Common myeloid progenitor, CD34-positive (primary cell): ENCODE measurements at regions not wholly inside any gene's neighbourhood (a gene's known extent, or its start where the extent isn't known, plus 50 kb on each side); places are given as distances from the start of the nearest gene placed in this dataset.

Experiments
- CTCF ChIA-PET: fragments of 350-600 bp; sonication (Branson Sonifier 250); formaldehyde crosslinking; loops from one replicate; lab custom pipeline; 2021; ENCODE audit warnings: antibody characterized with exemption; lab: Charles Lee
- POLR2A ChIA-PET: fragments of 350-600 bp; sonication (Branson Sonifier 250); formaldehyde crosslinking; loops from one replicate; lab custom pipeline; 2021; ENCODE audit warnings: antibody characterized with exemption; lab: Charles Lee
- DNase-seq, 3 donors: peaks; one replicate each; pipeline versions ENCODE4 v3.0.0 to v3.0.0-alpha.2; 2013
- H3K27ac ChIP-seq, 2 experiments: 1 replicate in 1 of 2; 2 replicates in 1 of 2; pipeline ENCODE4 v1.7.0; 2013; ENCODE audit warnings: inconsistent platforms in 2 of 2, low read length in 2 of 2, mild to moderate bottlenecking in 2 of 2, low read depth in 1 of 2, moderate library complexity in 1 of 2; ENCODE audit not compliant: severe bottlenecking in 2 of 2, insufficient read depth in 1 of 2, poor library complexity in 1 of 2
- H3K27me3 ChIP-seq, 5 experiments: replicated peaks in 2 of 5; 1 replicate in 3 of 5; 2 replicates in 2 of 5; pipeline versions ENCODE4 v1.6.1 to v1.7.0; 2013; ENCODE audit warnings: low read length in 4 of 5, mild to moderate bottlenecking in 2 of 5, moderate library complexity in 2 of 5, inconsistent platforms in 1 of 5; ENCODE audit not compliant: insufficient read depth in 5 of 5, control insufficient read depth in 4 of 5
- H3K36me3 ChIP-seq, 4 experiments: 1 replicate in 2 of 4; 2 replicates in 2 of 4; pipeline versions ENCODE4 v1.6.1 to v1.7.0; 2013; ENCODE audit warnings: low read length in 3 of 4, control low read depth in 1 of 4, mild to moderate bottlenecking in 1 of 4; ENCODE audit not compliant: control insufficient read depth in 4 of 4, insufficient read depth in 4 of 4
- H3K4me1 ChIP-seq, 4 experiments: 1 replicate in 3 of 4; 2 replicates in 1 of 4; pipeline versions ENCODE4 v1.6.1 to v1.7.1; 2013; ENCODE audit warnings: low read length in 3 of 4, mild to moderate bottlenecking in 3 of 4, control low read depth in 1 of 4, inconsistent platforms in 1 of 4, moderate library complexity in 1 of 4; ENCODE audit not compliant: control insufficient read depth in 4 of 4, insufficient read depth in 4 of 4; ENCODE audit errors: control extremely low read depth in 1 of 4
- H3K4me3 ChIP-seq, 7 experiments: 1 replicate in 4 of 7; 2 replicates in 3 of 7; pipeline versions ENCODE4 v1.5.1 to v1.7.0; 2013; ENCODE audit warnings: mild to moderate bottlenecking in 7 of 7, low read length in 6 of 7, moderate library complexity in 6 of 7, inconsistent platforms in 2 of 7, low read depth in 2 of 7, control low read depth in 1 of 7; ENCODE audit not compliant: insufficient read depth in 4 of 7, control insufficient read depth in 1 of 7; ENCODE audit errors: extremely low read depth in 1 of 7
- H3K9me3 ChIP-seq, 5 experiments: 1 replicate in 4 of 5; 2 replicates in 1 of 5; pipeline versions ENCODE4 v1.6.1 to v1.7.1; 2013; ENCODE audit warnings: low read length in 4 of 5, mild to moderate bottlenecking in 2 of 5, inconsistent platforms in 1 of 5, low read depth in 1 of 5, moderate library complexity in 1 of 5; ENCODE audit not compliant: control insufficient read depth in 4 of 5, insufficient read depth in 2 of 5; ENCODE audit errors: control extremely low read depth in 1 of 5
- WGBS: methylation state at CpG from one replicate; pipeline ENCODE4 v1.1.5; 2013; ENCODE audit not compliant: insufficient coverage; 5-methylcytosine and 5-hydroxymethylcytosine counted together

DNA sequence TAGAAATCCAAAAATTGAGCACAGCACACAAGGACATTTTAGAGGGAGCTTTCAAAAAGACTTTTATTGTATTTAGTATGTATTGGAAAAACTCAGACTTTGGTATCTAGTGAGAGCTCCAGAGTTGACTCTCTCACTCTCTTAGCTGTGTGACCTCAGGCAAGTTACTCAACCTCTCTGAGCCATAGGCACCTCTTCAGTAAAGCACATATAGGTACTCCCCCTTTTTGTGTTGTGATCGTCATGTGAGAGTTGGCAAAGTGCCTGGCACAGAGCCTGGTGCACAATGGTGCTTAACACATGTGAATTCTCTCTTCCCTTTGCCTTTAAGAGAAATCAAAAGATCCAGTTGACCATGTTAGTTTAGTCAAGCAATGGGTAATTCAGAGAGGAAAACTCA is 186.2 kb downstream of the TMEM38B start:
- Histone ChIP-seq H3K27me3 (no peaks in the 10 kb centered on the region), H3K4me1 (peaks cover 5 to 49% (median 28%) of the 10 kb centered on the region in 4 experiments), H3K9me3 (no peaks in the 10 kb centered on the region), H3K27ac (no peak overlapping the region), H3K36me3 (no peaks in the 10 kb centered on the region), H3K4me3 (no peak overlapping the region)
- no peak for DNase-seq
- POLR2A ChIA-PET: no interaction called here
- 80% methylated on average over 1 of the region's 1 CpG for whole genome bisulfite sequencing
- CTCF ChIA-PET: interaction anchor here (2.0 to 6.0 kb wide), 3 partner anchors 12 to 38 kb away, joined by 15 to 117 read pairs (median 30); no protein-coding TSS in a partner anchor

DNA sequence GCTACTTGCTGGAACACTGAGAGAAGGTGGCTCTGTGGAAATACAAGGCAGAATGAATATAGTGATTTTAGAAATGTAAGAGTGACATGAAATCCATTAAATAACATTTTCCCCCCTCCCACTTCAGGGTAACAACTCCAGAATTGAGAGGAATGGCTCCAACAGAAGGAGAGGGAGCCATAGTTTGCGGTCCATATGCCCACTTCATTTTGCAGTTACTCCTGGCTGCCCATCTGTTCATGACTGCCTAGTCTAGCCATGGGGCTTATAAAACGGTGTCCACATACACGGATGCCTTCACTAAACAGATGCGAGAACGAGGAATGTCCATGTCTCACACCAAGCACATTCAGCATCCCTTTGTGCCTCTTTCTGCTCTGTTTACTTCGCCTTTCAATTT is 186.7 kb downstream of the TMEM38B start:
- CTCF ChIA-PET: interaction anchor here (0.9 to 6.0 kb wide), 11 partner anchors 12 to 983 kb away, joined by 3 to 117 read pairs (median 7); no protein-coding TSS in a partner anchor
- POLR2A ChIA-PET: no interaction called here
- Histone ChIP-seq H3K9me3 (no peaks in the 10 kb centered on the region), H3K4me3 (no peak overlapping the region), H3K36me3 (no peaks in the 10 kb centered on the region), H3K27ac (no peak overlapping the region), H3K4me1 (peaks cover 5 to 54% (median 29%) of the 10 kb centered on the region in 4 experiments), H3K27me3 (no peaks in the 10 kb centered on the region)
- WGBS: 97% methylated on average over 5 of the region's 6 CpGs
- no peak for DNase-seq

DNA sequence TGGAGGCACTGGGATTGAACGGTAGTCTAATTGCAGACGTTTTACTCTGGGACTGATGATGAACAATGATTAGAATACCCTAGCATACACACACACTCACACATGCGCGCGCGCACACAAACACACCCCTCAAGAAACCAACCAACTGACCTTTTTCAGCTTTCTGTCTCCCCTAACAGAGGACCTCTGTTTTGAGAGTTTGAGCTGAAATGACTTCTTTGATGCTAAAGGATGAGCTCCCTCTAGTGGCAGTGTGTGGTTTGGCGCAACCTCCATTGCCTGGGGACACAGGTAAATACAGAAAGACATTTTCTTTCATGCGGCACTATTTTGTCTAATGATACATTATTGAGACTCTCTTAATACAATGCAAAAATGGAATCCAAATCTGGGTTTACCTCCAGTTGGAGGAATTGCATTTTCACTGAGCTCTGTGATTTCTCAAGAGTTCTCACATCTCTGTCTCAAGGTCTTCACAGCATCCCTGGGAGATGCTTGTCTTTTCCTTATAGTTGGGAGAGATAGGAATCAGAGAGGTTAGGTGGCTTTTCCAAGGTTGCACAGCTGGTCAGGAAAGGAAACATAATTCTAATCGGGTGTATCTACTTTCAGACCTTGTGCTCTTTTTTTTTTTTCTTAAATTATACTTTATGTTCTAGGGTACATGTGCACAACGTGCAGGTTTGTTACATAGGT is 187.5 kb downstream of the TMEM38B start:
- Histone ChIP-seq H3K36me3 (no peaks in the 10 kb centered on the region), H3K27ac (no peak overlapping the region), H3K27me3 (no peaks in the 10 kb centered on the region), H3K4me3 (no peak overlapping the region), H3K4me1 (peaks cover 5 to 57% (median 29%) of the 10 kb centered on the region in 4 experiments), H3K9me3 (no peaks in the 10 kb centered on the region)
- WGBS: 100% methylated on average over 1 of the region's 10 CpGs
- POLR2A ChIA-PET: no interaction called here
- DNase-seq: peak; percentile 73 to 87 (median 84)
- CTCF ChIA-PET: interaction anchor here (0.6 to 6.0 kb wide), 13 partner anchors 11 to 982 kb away, joined by 3 to 117 read pairs (median 6); no protein-coding TSS in a partner anchor

DNA sequence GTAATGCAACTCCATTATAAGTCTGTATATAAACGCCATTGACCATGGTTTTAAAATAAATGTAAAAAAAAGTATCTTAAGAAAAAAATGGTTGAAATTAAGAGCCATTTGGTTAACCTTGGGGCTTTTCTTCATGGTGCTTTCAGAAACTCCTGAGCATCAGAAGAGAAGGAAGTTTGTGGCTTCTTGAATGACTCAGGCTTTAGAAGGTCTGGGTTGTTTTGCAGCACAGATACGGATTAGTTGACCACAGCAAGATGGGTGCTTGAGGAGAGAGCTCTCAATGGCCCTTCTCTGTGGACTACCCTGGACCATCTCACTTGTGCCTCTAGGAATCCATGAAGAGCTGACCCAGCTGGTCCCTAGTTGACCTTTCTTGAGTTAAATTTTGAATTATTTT is 189.5 kb downstream of the TMEM38B start:
- H3K27me3 ChIP-seq: no peaks in the 10 kb centered on the region
- peaks cover 9 to 67% (median 41%) of the 10 kb centered on the region in 4 experiments for H3K4me1 ChIP-seq
- peak overlapping the region in 1 of 2 experiments; percentile 36 for H3K27ac ChIP-seq
- POLR2A ChIA-PET: interaction anchor here (1.0 kb wide), 1 partner anchor 42 kb away, joined by 3 read pairs; no protein-coding TSS in a partner anchor
- no peaks in the 10 kb centered on the region for H3K36me3 ChIP-seq
- H3K4me3 ChIP-seq: peak overlapping the region in 3 of 7 experiments; percentile 13 to 51 (median 17)
- CTCF ChIA-PET: interaction anchor here (0.6 to 3.6 kb wide), 3 partner anchors 18 to 407 kb away, joined by 3 to 25 read pairs (median 3); no protein-coding TSS in a partner anchor
- peak; percentile 78 to 96 (median 93) for DNase-seq
- WGBS: no CpG with 5 or more reads among the region's 2 CpGs
- no peaks in the 10 kb centered on the region for H3K9me3 ChIP-seq

DNA sequence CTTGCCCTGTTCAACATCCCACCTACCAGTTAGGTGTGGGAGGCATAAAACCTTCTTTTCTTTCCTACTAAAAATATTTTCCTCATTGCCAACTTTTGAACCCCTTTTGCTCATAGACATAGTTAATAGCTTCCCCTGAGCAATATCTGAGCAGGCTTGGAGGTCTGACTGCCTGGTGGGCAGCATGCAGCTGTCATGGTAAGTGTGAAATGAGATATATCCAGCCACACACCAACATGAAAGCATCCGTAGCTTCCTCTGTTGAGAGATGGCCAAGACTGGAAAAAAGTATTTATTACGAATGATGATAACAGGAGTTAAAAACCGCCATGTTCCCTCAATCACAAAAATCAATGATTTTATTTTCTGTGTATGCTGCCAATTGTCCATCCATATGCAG is 190.1 kb downstream of the TMEM38B start:
- Histone ChIP-seq H3K9me3 (no peaks in the 10 kb centered on the region), H3K27ac (no peak overlapping the region), H3K27me3 (no peaks in the 10 kb centered on the region), H3K36me3 (no peaks in the 10 kb centered on the region), H3K4me3 (no peak overlapping the region), H3K4me1 (peaks cover 9 to 66% (median 35%) of the 10 kb centered on the region in 4 experiments)
- 100% methylated on average over 2 of the region's 3 CpGs for WGBS
- ChIA-PET CTCF (interaction anchor here (0.6 to 3.6 kb wide), 6 partner anchors 18 to 406 kb away, joined by 3 to 25 read pairs (median 3); no protein-coding TSS in a partner anchor), POLR2A (interaction anchor here (1.0 kb wide), 1 partner anchor 43 kb away, joined by 3 read pairs; no protein-coding TSS in a partner anchor)
- DNase-seq: no peak

DNA sequence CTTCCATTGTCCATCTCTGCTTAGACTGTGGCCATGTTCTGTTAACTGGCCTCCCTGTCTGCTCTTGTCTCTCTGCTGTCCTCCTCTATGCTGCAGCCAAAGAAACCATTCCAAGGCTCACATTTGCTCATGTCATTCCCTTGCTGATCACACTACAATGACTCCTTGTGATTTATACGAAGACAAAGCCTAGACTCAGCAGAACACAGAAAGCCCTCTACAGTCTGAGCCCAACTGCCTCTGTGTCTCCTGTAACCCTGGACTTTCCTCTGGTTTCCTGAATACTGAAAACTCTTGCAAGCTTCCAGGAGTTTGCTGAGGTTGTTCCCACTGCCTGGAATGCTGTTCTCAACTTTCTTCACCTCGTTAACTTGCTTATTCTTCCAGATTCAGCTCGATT is 191.8 kb downstream of the TMEM38B start:
- H3K27ac ChIP-seq: no peak overlapping the region
- 100% methylated on average over 3 of the region's 3 CpGs for WGBS
- ChIA-PET CTCF (interaction anchor here (1.2 to 3.6 kb wide), 2 partner anchors 13 to 45 kb away, joined by 3 to 25 read pairs; no protein-coding TSS in a partner anchor), POLR2A (no interaction called here)
- H3K4me3 ChIP-seq: no peak overlapping the region
- no peak for DNase-seq
- H3K9me3 ChIP-seq: no peaks in the 10 kb centered on the region
- no peaks in the 10 kb centered on the region for H3K27me3 ChIP-seq
- no peaks in the 10 kb centered on the region for H3K36me3 ChIP-seq
- peaks cover 9 to 75% (median 41%) of the 10 kb centered on the region in 4 experiments for H3K4me1 ChIP-seq

DNA sequence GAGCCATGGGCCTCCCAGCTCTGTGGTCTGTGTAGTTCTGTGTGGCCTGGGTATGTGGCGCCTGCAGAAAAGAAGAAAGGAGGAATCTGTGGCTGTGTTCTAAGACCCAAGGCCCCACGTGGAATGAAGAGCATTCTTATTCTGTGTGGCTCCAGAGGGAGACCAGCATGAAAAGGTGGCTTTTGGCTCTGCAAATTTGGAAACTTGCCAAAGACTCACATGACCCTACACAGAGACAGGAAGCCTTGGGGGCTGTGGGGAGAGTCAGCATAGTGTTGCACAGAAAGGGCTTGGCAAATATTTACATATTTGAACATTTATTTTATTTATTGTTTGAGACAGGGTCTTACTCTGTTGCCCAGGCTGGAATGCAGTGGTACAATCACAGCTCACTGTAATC is 193.3 kb downstream of the TMEM38B start:
- Histone ChIP-seq H3K36me3 (no peaks in the 10 kb centered on the region), H3K4me1 (peaks cover 9 to 75% (median 41%) of the 10 kb centered on the region in 4 experiments), H3K27ac (no peak overlapping the region), H3K4me3 (no peak overlapping the region), H3K27me3 (no peaks in the 10 kb centered on the region), H3K9me3 (no peaks in the 10 kb centered on the region)
- ChIA-PET POLR2A (no interaction called here), CTCF (interaction anchor here (0.6 to 1.7 kb wide), 2 partner anchors 46 to 1511 kb away, joined by 3 to 5 read pairs; no protein-coding TSS in a partner anchor)
- DNase-seq: peak; percentile 28 to 75 (median 73)
- 0% methylated on average over 1 of the region's 2 CpGs for WGBS
